ENCODE measurements at regions not wholly inside any gene's neighbourhood (a gene's known extent, or its start where the extent isn't known, plus 50 kb on each side); places are given as distances from the start of the nearest gene placed in this dataset.

DNA sequence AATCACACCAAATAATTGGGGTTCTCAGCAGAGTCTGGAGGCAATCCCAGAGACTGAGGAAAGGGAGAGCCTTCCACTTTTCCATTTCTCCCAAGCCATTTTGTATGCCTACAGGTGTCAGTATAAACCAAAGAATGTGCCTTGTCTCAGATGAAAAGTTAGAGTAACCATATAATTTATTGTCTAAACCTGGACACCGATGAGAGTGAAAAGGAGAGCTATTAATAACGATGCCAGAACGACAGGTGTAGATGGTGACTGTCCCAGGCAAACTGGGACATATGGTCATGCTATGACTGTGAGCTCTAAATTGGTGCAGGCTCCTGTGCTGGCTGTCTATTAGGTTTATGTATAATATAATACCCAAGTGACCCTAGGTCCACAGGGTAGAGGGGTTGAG, 219.6 kb downstream of the ARHGAP12 start:
- DNase-seq: no peak

DNA sequence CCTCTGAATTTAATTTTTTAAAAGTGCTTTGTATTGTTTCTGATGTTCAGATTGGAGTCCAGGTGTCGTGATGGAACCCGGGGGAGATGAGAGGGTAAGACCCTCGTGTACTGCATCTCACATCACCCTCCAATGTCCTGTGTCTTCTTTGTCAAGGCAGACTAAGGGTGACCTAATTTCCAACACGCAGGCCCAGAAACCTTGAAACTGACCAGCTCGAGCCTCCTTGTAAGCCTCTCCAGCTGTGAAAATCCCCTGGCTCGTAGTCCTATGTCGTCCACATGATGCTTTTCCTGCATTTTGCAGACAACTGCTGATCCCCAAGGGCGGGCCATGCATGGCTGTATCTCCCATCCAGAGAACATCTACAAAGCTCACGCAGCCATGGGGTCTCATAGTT, 220.2 kb downstream of the ARHGAP12 start:
- no peak for DNase-seq

DNA sequence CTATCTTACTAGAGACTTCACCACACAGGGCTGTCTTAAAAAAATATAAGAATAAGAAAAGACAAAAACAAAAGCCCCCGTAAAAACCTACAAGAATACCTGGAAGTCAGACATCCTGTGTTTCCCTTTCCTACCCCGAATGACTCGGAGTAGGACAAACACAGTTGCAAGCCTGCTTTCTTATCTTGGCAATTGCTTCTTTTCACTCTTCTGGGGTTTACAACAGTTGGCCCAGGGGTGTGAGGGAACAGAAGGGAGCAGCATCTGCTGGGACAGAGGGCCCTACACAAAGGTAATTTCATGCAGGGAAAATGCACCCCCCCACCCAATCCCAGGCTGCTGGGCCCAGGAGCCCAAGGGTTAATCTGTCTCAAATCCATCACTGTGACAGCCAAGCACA, 220.6 kb downstream of the ARHGAP12 start:
- DNase-seq: no peak

DNA sequence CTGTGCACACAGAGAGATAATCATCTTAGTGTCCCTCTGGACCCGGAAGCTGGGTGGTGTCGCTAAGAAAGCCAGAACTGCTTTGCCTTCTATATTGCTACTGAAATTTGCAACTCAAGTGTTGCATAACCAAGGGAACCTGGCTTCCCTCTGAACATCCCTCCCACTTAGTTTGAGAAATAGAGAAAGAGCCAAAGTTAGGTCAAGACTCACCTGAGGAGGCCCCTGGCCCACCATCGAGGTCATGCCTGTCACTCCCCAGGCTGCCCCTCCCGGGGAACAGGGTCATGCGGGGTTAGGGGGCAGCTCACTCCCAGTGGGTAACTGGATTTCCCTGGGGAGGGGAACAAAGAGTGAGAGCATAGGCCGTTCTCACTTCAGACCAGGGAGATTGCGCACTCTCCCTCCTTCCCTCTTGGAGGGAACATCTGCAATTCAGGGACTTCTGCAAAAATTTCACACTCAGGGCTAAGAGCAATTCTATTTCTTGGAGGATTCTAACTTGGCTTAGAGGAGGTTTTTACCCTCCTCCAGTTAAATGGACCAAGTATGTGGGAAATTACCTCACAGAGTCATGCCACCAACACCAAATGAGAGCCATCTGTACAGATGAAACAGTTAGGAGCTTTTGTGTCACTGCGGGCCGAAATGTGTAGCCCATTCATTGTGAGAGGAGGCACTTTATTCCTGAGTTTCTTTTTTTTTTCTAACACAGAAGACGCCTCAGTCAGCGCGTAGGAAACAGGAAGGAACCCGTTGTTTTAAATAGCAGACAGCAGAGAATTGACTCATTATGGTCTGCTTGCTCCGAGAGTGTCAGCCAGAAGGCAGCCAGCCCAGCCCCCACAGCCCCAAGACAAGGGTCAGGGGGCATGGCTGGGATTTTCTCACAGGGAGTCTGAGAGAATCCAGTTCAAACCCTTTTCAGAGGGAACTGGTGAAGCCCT, 221.3 kb downstream of the ARHGAP12 start:
- peak; percentile 29 for DNase-seq

DNA sequence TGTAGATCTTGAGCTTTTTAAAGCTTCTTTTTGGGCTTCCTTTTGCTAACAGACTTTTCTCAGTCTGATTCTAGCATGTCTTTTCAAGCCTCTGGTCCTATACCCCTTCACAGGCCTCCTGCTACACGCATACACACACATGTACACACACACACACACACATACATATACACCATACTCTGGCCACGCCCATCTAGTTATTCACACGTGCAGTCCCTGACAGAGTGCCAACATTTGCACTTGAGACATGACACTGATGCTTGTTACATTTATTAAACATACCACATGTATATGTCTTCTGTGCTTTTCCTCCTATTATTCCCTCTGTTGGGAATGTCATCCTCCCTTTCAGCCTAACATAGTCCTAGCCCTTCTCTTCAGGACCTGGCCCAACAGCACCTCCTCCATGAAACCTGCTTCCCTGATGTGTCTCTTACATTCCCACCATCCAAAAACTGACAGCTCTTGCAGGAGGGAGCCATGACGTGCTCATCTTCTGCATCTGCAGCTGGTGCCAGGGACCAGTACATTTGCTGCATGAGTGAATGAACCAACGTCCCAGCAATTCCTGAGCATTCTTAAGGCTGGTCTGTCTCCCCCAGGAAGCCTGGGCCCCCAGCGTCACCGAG, 222.1 kb downstream of the ARHGAP12 start:
- no peak for DNase-seq

DNA sequence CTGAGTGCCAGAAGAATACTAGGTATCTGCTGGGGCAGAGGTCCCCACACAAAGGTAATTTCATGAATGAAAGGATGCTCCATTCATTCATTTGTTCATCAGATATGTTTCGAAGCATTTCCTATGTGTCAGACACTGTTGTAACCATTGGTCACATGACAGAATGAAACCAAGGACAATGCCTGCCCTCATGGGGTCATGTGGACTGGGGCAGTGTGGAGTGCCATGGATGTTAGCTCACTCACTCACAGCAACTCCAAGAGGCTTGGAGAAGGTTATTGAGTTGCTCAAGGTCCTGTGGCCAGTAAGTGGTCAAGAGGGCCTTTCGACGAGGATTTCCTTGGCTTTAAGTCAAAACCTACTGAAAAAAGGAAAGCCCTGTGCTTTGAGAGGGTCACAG, 223.5 kb downstream of the ARHGAP12 start:
- DNase-seq: no peak

DNA sequence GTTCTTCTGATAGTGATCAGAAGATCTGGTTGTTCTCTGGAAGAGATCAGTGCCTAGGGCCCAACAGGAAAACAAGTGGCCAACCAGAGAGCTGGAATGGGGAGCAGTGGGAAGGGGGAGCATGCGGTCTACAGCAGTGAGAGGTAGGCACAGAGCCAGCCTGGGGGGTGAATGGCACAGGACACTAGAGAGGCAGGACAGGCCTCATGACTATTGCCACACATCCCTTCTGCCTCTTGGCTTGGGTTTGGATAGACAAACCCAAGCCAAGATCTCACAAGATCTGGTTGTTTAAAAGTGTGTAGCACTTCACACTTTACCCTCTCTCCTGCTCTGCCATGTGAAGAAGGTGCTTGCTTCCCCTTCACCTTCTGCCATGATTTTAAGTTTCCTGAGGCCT, 224.4 kb downstream of the ARHGAP12 start:
- DNase-seq: no peak

DNA sequence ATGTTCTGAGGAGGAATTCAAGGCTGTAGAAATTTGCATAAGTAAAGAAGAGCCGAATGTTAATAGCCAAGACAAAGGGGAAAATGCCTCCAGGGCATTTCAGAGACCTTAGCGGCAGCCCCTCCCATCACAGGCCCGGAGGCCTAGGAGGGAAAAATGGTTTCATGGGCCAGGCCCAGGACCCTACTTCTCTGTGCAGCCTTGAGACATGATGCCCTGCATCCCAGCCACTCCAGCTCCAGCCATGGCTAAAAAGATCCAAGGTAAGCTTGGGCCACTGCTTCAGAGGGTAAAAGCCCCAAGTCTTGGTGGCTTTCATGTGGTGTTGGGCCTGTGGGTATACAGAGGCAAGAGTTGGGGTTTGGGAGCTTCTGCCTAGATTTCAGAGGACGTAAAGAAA, 225.7 kb downstream of the ARHGAP12 start:
- DNase-seq: no peak

DNA sequence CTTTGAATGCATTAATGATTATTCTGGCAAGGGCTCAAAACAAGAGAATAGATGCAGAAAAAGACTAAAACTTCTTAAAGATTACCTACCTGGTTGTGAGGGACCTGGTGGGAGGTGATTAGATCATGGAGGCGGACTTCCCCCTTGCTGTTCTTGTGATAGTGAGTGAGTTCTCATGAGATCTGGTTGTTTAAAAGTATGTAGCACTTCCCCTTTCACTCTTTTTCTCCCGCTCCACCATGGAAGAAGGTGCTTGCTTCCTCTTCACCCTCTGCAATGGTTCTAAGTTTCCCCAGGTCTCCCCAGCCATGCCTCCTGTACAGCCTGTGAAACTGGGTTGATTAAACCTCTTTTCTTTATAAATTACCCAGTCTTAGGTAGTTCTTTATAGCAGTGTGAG, 226.6 kb downstream of the ARHGAP12 start:
- DNase-seq: no peak

DNA sequence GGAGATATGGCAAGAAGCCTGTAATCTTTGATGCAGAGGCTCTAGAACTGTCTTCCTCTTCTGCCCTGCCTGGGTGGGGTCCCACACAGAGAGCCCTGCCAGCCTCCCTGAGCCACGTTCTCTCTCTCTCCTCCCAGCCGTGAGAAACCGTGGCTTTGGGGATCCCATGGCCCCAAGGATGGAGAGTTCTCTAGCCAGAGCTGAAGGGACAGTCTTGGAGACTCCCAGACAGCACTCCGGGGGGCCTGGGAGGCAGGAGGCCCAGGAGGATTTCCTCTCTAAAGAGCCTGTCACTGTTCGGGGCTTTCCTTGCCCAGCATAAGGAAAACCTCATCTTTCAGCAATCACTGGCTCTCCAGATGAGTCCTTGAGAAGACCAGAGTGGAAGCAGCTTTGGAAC, 227.1 kb downstream of the ARHGAP12 start:
- DNase-seq: no peak

DNA sequence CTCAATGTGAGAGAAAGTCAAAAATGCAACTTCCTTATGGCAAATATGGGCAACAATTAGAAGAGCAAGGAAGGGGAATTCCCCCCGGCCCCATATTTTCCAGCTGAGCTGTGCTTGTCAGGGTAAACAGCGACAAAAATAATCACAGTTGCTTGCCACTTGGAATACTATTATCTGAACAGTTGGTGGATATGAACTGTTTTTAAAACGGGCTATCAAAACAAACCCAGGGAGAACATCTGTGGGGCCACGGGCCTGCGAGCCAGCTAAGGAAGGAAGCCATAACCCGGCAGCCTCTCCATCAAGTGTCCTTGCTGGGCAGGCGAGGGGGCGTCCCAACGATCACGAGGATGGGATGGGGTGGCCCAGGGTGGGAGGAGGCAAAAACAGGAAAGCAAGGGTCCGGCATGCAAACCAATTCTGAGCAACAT, 228.4 kb downstream of the ARHGAP12 start:
- no peak for DNase-seq

DNA sequence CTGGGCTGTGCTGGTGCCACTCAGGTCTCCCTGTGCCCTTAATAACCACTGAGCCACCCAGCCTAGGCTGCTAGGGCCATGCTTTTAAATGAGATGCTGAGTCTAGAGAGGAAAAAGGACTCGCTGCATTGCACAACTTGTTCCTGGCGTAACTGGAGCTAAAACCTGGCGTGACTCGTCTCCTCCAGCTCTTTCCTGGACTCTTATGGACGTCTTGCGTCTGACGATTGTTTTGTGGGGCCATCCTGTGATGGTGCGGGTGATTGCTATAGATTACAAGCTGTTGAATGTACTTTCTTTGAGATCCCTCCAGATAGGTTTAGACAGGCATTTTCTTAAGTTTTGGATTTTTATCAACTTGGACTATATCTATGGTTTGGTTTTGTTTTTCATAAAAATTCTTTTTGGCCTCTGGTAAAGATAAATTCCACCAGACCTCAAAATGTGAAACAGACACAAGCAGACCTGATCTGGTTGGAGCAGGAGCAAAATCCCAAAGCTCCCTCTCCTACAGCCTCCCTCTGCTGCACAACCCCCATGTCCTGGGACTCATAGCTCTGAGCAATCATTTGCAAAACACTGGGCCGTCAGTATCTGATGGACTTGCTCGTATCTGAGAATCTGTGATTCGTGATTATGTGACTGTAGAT, 230.3 kb downstream of the ARHGAP12 start:
- DNase-seq: no peak

DNA sequence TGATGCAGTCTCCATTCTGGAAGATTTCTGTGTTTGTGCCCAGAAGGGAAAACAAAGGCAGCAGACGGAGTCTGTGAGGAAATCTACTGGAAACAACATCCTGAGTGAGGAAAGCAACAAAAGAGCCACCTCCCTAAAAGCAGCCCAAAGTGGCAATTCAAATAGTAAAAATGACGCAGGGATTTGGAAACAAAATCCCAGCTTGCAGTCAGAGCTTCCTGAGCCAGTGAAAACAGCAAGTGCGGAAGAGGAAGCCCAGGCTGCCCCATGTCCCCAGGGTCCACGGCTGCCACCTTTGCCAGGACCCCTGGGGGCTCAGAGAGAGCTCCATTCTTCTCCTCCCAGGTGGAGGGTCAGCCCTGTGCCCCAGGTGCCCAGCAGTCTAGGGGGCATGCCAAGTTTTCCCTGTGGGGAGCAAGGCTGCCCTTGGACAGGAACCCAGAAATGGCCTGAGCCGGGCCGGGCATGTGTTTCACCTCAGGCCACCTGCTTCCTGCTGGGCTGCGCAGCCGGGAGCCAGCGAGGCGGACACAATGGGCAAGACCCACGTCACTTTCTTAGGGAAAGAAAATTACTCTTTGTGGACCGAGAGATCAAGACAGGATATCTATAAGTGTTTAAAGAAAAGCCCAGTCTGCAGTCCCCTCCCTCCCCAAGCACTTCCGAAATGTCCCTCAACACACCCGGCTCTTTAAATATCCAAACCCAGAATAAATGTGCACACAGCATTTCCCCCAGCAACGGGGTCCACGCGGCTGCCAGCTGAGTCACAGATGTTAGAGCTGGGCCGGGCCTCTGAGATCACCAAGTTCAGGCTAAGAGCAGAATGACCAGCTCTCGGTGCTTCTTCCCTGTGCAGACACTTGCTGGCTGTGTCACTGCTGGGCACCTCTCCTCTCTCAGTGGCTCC, 231.1 kb downstream of the ARHGAP12 start:
- DNase-seq: no peak

DNA sequence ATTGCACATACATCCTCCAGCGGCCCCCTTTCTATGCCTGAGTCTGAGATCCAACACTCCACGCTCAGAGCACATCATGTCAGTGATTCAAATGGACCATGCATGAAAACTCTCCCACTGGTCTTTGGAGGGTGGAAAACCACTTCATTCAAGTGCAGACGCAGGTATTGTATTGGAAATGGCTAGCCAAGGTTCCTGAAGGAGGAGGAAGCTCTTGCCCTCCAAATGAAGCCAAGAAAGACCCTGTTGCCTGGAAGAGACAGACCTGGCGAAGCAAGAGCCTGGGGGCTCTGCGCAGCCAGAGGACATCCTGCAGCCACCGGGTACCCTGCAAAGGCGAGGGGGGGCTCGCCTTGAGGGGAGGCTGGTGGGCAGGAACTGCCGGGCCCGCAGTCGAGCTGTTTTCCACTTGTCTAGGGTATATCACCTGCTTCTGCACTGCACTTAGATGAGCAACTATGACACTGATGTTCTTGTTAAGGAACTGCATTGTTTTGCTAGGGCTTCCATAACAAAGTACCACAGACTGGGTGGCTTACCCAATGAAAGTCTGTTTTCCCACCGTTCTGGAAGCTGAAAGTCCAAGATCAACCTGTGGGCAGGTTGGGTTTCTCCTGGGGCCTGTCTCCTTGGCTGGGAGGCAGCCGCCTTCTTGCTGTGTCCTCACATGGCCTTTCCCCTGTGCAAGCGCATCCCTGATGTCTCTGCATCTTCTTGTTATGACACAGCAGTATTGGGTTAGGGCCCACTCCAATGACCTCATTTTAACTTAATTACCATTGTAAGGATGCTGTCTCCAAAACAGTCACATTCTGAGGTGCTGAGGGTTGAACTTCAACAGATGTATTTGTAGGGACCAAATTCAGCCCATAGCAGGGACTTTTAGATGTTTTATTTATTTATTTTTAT, 233.4 kb downstream of the ARHGAP12 start:
- DNase-seq: no peak

DNA sequence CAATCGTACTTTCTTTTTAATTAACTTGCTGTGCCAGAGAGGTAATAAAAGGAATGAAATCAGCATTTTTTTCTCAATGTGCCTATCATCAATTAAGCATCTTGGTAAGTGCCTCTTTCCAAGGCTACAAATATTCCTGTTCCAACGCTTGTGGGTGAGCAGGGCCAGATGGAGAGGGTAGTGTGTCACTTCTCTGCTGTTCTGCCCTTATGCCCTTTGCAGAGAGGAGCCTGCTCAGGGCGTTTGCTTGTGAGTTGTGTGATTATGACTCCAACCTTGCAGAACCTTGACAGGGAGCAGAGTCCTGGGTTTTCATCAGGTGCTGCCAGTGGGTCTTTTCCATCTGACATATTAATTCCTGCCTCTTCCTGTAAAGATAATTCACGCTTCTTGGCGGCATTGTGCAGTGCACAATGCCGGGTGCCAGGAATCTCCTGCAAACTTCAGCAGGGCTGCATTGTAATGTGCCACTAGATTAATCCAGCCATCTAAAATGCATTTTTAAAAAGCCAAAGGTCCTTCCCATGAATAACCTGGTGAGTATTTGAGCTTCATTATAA, 234.4 kb downstream of the ARHGAP12 start:
- DNase-seq: no peak

DNA sequence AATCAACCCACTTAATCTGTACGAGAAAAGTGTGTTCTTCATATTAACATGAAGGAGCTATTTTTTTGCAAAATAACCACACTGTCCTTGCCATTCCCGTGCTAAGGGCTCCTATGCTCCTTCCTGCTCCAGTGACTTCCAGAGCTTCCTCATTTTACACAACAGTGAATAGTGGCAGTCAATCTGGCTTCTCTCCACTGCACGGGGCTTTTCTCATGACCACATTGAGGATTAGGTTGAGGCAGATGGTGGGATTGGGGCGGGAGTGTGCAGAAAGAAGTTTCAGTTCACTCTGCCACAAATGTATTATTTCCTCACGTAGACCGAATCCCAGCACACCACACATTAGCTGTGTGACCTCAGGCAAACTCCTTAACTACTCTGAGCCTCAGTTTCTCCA, 235.1 kb downstream of the ARHGAP12 start:
- no peak for DNase-seq

DNA sequence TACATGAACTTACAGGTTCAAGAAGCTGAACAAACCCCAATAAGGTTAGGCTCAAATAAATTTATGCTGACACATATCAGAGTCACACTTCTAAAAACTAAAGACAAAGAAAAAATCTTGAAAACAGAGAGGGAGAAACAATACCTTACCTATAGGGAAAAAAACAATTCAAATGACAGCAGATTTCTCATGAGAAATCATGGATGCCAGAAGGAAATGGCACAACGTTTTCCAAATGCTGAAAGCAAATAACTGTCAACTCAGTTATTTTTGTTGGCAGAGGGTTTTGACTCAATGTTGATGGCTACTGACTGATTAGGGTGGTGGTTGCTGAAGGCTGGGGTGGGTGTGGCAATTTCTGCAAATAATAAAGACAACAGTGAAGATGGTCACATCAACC, 239.4 kb downstream of the ARHGAP12 start:
- no peak for DNase-seq

DNA sequence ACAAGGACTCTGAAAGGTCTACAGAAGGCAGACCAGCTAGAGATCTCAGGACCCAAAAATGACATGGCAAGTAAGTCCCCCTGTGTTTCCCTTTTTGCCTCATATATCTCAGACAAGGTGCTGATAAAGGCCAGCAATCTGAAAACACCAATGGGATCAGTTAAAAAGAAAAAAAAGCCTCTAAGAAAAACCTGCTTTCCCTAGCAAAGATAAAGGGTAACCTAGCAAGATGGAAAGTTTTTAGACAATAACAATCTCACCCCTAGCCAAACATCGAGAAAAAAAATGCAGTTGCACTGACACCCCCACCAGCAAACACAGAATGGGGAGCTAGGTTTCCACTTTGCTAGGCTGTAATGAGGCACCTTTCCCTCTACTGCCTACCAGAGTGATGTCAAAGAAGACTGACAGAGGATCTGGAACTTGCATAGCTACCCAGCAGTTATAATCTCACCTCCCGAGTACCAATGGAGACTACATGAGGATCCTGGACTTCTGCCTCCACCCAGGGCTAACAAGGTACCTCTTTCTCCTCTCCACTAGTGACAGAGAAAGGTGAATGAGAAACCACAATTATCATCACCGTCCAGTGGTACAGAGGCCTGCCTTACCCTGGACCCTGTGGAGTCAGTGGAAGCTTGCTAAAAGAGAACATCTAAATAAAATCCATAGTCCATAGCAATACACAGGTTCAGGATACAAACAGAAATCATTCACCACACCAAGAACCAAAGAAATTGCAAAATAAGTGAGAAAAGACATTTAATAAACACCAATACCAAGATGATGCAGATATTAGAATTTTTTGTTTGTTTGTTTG, 240.8 kb downstream of the ARHGAP12 start:
- no peak for DNase-seq

DNA sequence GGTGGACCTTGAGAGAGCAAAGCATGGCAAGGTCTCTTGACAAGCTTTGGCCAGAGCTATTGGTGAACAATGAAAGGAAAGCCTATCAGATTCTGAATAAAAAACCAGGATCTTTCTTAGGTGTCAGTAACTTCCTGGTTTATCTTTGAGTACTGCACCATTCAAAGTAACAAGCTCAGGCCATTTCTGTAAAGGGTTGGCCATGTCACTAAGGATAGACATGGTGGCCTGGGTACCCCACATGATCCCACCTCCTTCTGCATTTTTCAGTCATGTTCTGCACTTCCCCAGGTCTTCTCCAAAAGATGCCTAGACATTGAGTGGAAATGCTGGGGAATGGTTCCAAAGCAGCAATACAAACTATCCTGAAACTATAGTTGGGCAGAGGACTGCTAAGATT, 242.0 kb downstream of the ARHGAP12 start:
- no peak for DNase-seq

DNA sequence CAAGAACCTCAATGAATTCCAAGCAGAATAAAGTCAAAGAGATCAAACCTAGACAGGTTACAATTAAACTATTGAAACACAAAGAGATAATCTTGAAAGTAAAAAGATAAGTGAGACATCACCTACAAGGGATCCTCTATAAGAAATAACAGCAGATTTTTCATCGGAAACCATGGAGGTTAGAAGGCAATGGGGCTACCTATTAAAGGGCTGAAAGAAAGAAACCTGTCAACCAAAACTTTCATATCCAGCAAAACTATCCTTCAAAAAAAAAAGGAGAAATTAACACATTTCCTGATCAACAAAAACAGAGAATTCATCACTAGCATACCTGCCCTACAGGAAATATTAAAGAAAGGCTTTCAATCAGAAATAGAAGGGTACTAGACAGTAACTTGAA, 244.9 kb downstream of the ARHGAP12 start:
- DNase-seq: no peak
